ENCODE measurements at regions not wholly inside any gene's neighbourhood (a gene's known extent, or its start where the extent isn't known, plus 50 kb on each side); places are given as distances from the start of the nearest gene placed in this dataset.

GRCh38 chr9:107628444-107628843 lies 138.9 kb upstream of the KLF4 start:
- TF ChIP-seq CTCF (IDR thresholded peaks at IDR 0.05) (no peak), POLR2A (IDR thresholded peaks at IDR 0.05) (no peak)

All from adrenal gland (tissue), 5 donors.